ENCODE measurements at regions not wholly inside any gene's neighbourhood (a gene's known extent, or its start where the extent isn't known, plus 50 kb on each side); places are given as distances from the start of the nearest gene placed in this dataset.

DNA sequence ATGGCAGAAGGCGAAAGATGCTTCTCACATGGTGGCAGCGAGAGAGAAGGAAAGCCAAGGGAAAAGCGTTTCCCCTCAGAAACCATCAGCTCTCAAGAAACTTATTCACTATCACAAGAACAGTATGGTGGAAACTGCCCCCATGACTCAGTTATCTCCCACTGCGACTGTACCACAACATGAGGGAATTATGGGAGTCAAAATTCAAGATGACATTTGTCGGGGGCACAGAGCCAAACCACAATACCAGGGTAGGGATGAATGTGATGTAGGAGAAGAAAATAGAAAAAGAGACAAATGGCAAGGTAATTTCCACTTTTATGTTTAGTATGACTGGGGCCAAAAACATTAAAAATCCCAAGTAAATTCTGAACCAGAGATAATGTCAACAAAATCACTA, 216.8 kb downstream of the TRIM36 start:
- TF ChIP-seq, protein P1, sequence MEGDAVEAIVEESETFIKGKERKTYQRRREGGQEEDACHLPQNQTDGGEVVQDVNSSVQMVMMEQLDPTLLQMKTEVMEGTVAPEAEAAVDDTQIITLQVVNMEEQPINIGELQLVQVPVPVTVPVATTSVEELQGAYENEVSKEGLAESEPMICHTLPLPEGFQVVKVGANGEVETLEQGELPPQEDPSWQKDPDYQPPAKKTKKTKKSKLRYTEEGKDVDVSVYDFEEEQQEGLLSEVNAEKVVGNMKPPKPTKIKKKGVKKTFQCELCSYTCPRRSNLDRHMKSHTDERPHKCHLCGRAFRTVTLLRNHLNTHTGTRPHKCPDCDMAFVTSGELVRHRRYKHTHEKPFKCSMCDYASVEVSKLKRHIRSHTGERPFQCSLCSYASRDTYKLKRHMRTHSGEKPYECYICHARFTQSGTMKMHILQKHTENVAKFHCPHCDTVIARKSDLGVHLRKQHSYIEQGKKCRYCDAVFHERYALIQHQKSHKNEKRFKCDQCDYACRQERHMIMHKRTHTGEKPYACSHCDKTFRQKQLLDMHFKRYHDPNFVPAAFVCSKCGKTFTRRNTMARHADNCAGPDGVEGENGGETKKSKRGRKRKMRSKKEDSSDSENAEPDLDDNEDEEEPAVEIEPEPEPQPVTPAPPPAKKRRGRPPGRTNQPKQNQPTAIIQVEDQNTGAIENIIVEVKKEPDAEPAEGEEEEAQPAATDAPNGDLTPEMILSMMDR (IDR thresholded peaks at IDR 0.05; ENCODE audit: low read length): no peak
- TF ChIP-seq EZH2 (optimal IDR thresholded peaks at IDR 0.05; ENCODE audit: low read depth, low read length): no peak
